GM23248 (cell line): ENCODE measurements at regions not wholly inside any gene's neighbourhood (a gene's known extent, or its start where the extent isn't known, plus 50 kb on each side); places are given as distances from the start of the nearest gene placed in this dataset.

Experiments
- DNase-seq: peaks from one replicate; pipeline ENCODE4 v3.0.0-alpha.2; 2015
- H2AFZ ChIP-seq: fragments of 200-600 bp; sonication (generic); 2 replicates; pipeline ENCODE4 v1.6.1; 2016; ENCODE audit warnings: antibody characterized with exemption
- H3F3A ChIP-seq: fragments of 200-600 bp; sonication (generic); 2 replicates; pipeline ENCODE4 v1.6.1; 2016; ENCODE audit warnings: mild to moderate bottlenecking, antibody characterized with exemption, mixed run types; ENCODE audit not compliant: insufficient read depth
- H3K27ac ChIP-seq: fragments of 200-600 bp; sonication (generic); 2 replicates; pipeline ENCODE4 v1.5.1; 2016; ENCODE audit warnings: mild to moderate bottlenecking
- H3K27me3 ChIP-seq: fragments of 200-600 bp; sonication (generic); replicated peaks from 2 replicates; pipeline ENCODE4 v1.6.1; 2016; ENCODE audit warnings: mild to moderate bottlenecking; ENCODE audit not compliant: insufficient read depth
- H3K36me3 ChIP-seq: fragments of 200-600 bp; sonication (generic); 2 replicates; pipeline ENCODE4 v1.6.1; 2016; ENCODE audit warnings: low read depth, mild to moderate bottlenecking
- H3K4me1 ChIP-seq: fragments of 200-600 bp; sonication (generic); 2 replicates; pipeline ENCODE4 v1.6.1; 2016; ENCODE audit warnings: mild to moderate bottlenecking; ENCODE audit not compliant: insufficient read depth
- H3K4me2 ChIP-seq: fragments of 200-600 bp; sonication (generic); one replicate; pipeline ENCODE4 v1.6.1; 2016; ENCODE audit warnings: mild to moderate bottlenecking; ENCODE audit not compliant: unreplicated experiment
- H3K4me3 ChIP-seq: fragments of 200-600 bp; sonication (generic); 2 replicates; pipeline ENCODE4 v1.5.1; 2016; ENCODE audit warnings: mild to moderate bottlenecking
- H3K79me2 ChIP-seq: fragments of 200-600 bp; sonication (generic); 2 replicates; pipeline ENCODE4 v1.6.1; 2016; ENCODE audit warnings: mild to moderate bottlenecking; ENCODE audit not compliant: insufficient read depth
- H3K9ac ChIP-seq: fragments of 200-600 bp; sonication (generic); 2 replicates; pipeline ENCODE4 v1.6.1; 2016; ENCODE audit warnings: mild to moderate bottlenecking
- H3K9me2 ChIP-seq: fragments of 200-600 bp; sonication (generic); 2 replicates; pipeline ENCODE4 v1.6.1; 2016; ENCODE audit warnings: mixed run types, mild to moderate bottlenecking, moderate library complexity; ENCODE audit not compliant: insufficient read depth
- H3K9me3 ChIP-seq: fragments of 200-600 bp; sonication (generic); one replicate; pipeline ENCODE4 v1.6.1; 2017; ENCODE audit warnings: low read depth
- H4K20me1 ChIP-seq: fragments of 200-600 bp; sonication (generic); 2 replicates; pipeline ENCODE4 v1.6.0; 2016; ENCODE audit not compliant: insufficient read depth
- EZH2 ChIP-seq: fragments of 200-600 bp; sonication (generic); IDR thresholded peaks from 2 replicates; pipeline ENCODE4 v1.6.1; 2018; ENCODE audit warnings: antibody characterized with exemption, mild to moderate bottlenecking; ENCODE audit not compliant: insufficient read depth, poor library complexity, severe bottlenecking
- EZH2phosphoT487 ChIP-seq: fragments of 200-600 bp; sonication (generic); IDR thresholded peaks from 2 replicates; pipeline ENCODE4 v1.6.1; 2018; ENCODE audit warnings: antibody characterized with exemption, moderate library complexity, mild to moderate bottlenecking, low read depth; ENCODE audit not compliant: insufficient read depth
- WGBS, 2 experiments: methylation state at CpG; one replicate each; pipeline ENCODE4 v1.1.6; 2015 to 2017; ENCODE audit warnings: low lambda C conversion rate in 2 of 2, low coverage in 1 of 2; ENCODE audit errors: missing lambda C conversion rate in 2 of 2; 5-methylcytosine and 5-hydroxymethylcytosine counted together
- in situ Hi-C: fragments of 300-500 bp; cut with MboI; formaldehyde crosslinking; loops from 2 replicates; pipeline ENCODE4 v1.15.0; 2020

DNA sequence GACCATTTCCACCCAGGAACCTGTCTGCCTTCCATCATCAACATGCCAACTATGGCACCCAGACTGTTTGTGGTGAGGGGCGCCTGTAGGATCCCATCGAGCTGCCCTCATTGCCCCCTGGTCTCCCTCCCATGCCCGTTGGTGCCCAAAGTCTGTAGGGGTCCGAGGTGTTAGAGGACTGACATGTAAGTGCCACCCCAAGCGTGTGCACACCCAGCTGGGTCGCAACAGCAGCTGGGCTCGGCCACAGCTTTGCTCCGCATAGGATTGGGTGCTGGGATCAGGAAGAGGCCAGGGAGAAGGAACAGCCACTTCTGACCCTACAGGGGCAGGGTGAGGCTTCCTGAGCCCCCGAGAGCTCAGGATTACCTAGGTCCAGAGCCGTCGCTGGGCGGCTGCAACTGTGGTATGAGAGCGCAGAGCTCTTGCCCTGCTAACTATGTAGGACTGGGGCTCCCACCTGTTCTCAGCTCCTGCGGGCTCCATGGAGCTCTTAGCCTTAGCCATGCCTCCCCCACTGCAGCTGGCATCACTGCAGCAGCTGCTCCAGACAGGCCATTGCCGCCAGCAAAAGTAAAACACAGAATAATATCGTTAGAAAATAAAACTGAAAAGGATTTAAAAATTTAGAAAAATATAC is 1160.3 kb downstream of the FSTL5 start:
- Histone ChIP-seq H4K20me1 (no peaks in the 10 kb centered on the region), H3K36me3 (no peaks in the 10 kb centered on the region), H3K4me3 (no peak overlapping the region), H3K9me2 (no peaks in the 10 kb centered on the region), H3K27ac (no peak overlapping the region), H3K27me3 (no peaks in the 10 kb centered on the region), H3F3A (no peaks in the 10 kb centered on the region), H3K9me3 (no peaks in the 10 kb centered on the region), H2AFZ (no peak overlapping the region), H3K4me2 (no peak overlapping the region), H3K79me2 (no peaks in the 10 kb centered on the region), H3K9ac (no peak overlapping the region), H3K4me1 (no peaks in the 10 kb centered on the region)
- 58 to 59% methylated on average over 16 of the region's 16 CpGs for WGBS, 2 experiments
- in situ Hi-C loops = no loop called here
- TF ChIP-seq EZH2phosphoT487 (no peak), EZH2 (no peak)
- DNase-seq = no peak

DNA sequence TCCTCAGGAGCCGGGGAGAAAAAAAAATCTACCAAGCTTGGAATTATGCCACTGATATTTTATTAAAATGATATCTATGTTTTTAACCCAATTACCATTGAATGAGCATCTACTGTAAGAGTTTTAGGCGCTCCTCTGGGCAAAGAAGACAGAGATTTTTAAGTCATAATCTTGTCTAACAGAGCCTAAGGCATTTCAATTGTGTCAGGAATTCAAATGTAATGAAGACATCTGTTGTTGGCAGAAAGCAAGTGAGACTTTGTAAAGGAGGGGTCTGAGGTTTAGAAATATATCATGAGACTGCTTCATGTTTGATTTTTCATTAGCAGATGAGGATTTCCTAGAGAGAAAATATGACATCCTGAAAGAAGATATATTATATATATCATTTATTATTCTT is 1158.1 kb downstream of the FSTL5 start:
- Histone ChIP-seq H3K9me3 (no peaks in the 10 kb centered on the region), H3K36me3 (no peaks in the 10 kb centered on the region), H3K27ac (no peak overlapping the region), H2AFZ (no peak overlapping the region), H4K20me1 (no peaks in the 10 kb centered on the region), H3K4me1 (no peaks in the 10 kb centered on the region), H3F3A (no peaks in the 10 kb centered on the region), H3K9ac (no peak overlapping the region), H3K79me2 (no peaks in the 10 kb centered on the region), H3K4me3 (no peak overlapping the region), H3K4me2 (no peak overlapping the region), H3K9me2 (no peaks in the 10 kb centered on the region), H3K27me3 (no peaks in the 10 kb centered on the region)
- WGBS, 2 experiments = 10% methylated on average over 2 of the region's 2 CpGs
- no peak for TF ChIP-seq EZH2
- no peak for TF ChIP-seq EZH2phosphoT487
- in situ Hi-C loops = no loop called here
- no peak for DNase-seq

DNA sequence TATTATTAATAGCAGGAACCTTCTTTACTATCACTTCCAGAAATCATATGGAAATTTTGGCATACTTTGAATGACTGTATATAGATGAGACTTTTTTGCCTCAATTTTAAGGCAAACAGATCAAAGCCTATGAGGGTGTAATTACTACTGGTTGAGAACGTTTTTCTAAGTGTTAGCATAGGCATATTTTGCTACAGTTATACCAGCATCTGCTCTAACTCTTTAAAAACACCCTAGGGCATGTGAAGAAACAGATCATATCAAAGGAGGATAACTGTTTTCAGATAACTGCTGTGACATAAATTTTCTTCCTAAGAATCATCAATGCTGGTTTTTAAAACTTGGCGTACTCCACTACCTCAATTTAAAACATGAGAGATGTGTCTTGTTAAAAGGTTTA is 1155.3 kb downstream of the FSTL5 start:
- Histone ChIP-seq H3K9me2 (no peaks in the 10 kb centered on the region), H3K9me3 (no peaks in the 10 kb centered on the region), H3K9ac (no peak overlapping the region), H3K4me1 (no peaks in the 10 kb centered on the region), H3K27me3 (no peaks in the 10 kb centered on the region), H3K79me2 (no peaks in the 10 kb centered on the region), H3F3A (no peaks in the 10 kb centered on the region), H4K20me1 (no peaks in the 10 kb centered on the region), H3K36me3 (no peaks in the 10 kb centered on the region), H3K27ac (no peak overlapping the region), H3K4me3 (no peak overlapping the region), H2AFZ (no peak overlapping the region), H3K4me2 (no peak overlapping the region)
- no peak for TF ChIP-seq EZH2
- TF ChIP-seq EZH2phosphoT487 = no peak
- no peak for DNase-seq
- WGBS, 2 experiments = 18 to 30% methylated on average over 2 of the region's 2 CpGs
- in situ Hi-C loops = no loop called here

DNA sequence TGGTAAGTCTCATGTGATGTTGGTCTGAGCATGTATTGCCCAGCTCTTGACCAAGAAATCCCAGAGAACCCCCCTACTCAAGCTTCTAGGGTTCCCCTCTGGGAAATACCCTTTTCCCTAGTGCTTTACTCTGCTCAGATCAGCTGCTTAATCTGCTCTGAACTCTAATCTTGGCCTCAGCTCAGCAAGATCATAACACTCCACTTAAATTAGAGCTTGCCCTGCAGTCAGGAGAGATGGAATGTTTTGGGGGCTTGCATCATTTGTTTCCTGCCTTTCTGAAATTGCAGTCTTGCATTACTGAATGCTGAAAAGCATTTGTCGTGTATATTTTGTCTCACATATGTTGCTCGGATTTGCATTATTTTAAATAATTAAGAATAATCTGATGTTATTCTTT is 1153.6 kb downstream of the FSTL5 start:
- in situ Hi-C loops = no loop called here
- Histone ChIP-seq H3K27me3 (no peaks in the 10 kb centered on the region), H3F3A (no peaks in the 10 kb centered on the region), H3K36me3 (no peaks in the 10 kb centered on the region), H3K4me1 (no peaks in the 10 kb centered on the region), H3K9ac (no peak overlapping the region), H3K9me3 (no peaks in the 10 kb centered on the region), H2AFZ (no peak overlapping the region), H4K20me1 (no peaks in the 10 kb centered on the region), H3K27ac (no peak overlapping the region), H3K79me2 (no peaks in the 10 kb centered on the region), H3K4me2 (no peak overlapping the region), H3K9me2 (no peaks in the 10 kb centered on the region), H3K4me3 (no peak overlapping the region)
- TF ChIP-seq EZH2phosphoT487 (no peak), EZH2 (no peak)
- DNase-seq = no peak
- WGBS, 2 experiments = 32% methylated on average over 2 of the region's 2 CpGs
